ENCODE measurements at regions not wholly inside any gene's neighbourhood (a gene's known extent, or its start where the extent isn't known, plus 50 kb on each side); places are given as distances from the start of the nearest gene placed in this dataset.

- TF ChIP-seq CTCF (IDR thresholded peaks at IDR 0.05): no peak
- no peak for TF ChIP-seq POLR2A (IDR thresholded peaks at IDR 0.05)
- TF ChIP-seq EP300 (IDR thresholded peaks at IDR 0.05): no peak
- TF ChIP-seq POLR2AphosphoS5 (IDR thresholded peaks at IDR 0.05): no peak
Measured at GRCh38 chr7:67414858-67415257, 418.2 kb downstream of the TYW1 start.
